ENCODE measurements at regions not wholly inside any gene's neighbourhood (a gene's known extent, or its start where the extent isn't known, plus 50 kb on each side); places are given as distances from the start of the nearest gene placed in this dataset.
A peak's percentile ranks its signal among the peaks of the same experiment; 100 is the strongest.

DNA sequence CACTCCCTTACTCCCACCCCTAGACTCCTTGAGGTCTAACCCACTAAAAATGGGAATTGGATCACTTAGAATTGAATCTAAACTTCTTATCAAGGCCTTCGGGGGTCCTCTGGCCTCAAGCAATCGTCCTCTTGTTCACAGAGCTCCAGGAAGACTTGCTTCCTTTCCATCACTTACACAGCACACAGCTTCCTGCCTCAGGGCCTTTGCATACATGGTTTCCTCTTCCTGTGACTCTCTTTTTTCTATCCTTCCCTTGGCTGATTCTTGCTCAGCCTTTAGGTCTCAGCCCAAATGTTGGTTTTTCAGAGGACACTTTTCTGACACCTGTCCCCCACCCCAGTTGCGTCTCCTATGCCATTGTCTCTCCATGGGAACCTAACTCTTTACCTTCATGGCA is 50.0 kb upstream of the ALDH1B1 start:
- no peaks in the 10 kb centered on the region for H3K36me3 Mint-ChIP-seq (ENCODE audit: low read depth)
- no peak overlapping the region for H3K4me3 Mint-ChIP-seq
- peaks cover 15% of the 10 kb centered on the region for H3K9me3 Mint-ChIP-seq
- H3K4me1 Mint-ChIP-seq, result peaks cover 54% of the 10 kb centered on the region
- peaks cover 11% of the 10 kb centered on the region for H3K27me3 Mint-ChIP-seq (ENCODE audit: low read depth)
- TF ChIP-seq, protein P1, sequence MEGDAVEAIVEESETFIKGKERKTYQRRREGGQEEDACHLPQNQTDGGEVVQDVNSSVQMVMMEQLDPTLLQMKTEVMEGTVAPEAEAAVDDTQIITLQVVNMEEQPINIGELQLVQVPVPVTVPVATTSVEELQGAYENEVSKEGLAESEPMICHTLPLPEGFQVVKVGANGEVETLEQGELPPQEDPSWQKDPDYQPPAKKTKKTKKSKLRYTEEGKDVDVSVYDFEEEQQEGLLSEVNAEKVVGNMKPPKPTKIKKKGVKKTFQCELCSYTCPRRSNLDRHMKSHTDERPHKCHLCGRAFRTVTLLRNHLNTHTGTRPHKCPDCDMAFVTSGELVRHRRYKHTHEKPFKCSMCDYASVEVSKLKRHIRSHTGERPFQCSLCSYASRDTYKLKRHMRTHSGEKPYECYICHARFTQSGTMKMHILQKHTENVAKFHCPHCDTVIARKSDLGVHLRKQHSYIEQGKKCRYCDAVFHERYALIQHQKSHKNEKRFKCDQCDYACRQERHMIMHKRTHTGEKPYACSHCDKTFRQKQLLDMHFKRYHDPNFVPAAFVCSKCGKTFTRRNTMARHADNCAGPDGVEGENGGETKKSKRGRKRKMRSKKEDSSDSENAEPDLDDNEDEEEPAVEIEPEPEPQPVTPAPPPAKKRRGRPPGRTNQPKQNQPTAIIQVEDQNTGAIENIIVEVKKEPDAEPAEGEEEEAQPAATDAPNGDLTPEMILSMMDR (IDR thresholded peaks at IDR 0.05; ENCODE audit: unreplicated experiment in 3 of 3), result no peak
- no peak overlapping the region for H3K27ac Mint-ChIP-seq

DNA sequence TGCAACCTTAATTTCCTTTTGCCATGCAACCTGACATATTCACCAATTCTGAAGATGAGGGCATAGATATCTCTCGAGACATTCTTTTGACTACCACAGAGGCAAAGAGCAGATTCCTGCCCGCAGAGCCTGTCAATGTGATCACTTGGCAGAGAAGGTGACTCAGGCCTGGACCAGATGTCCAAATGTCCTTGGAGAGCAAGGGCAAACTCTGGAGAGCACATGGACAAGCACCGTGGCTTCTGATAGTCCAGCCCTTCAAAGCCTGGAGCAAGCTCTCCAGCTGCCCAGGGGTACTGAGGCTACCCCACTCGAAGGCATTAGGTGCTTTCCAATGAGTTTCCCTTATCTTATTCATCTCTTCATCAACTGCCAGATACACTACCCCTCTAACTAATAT is 50.4 kb upstream of the ALDH1B1 start:
- Mint-ChIP-seq H3K36me3 (ENCODE audit: low read depth) (no peaks in the 10 kb centered on the region), H3K27ac (no peak overlapping the region), H3K9me3 (peaks cover 15% of the 10 kb centered on the region)

DNA sequence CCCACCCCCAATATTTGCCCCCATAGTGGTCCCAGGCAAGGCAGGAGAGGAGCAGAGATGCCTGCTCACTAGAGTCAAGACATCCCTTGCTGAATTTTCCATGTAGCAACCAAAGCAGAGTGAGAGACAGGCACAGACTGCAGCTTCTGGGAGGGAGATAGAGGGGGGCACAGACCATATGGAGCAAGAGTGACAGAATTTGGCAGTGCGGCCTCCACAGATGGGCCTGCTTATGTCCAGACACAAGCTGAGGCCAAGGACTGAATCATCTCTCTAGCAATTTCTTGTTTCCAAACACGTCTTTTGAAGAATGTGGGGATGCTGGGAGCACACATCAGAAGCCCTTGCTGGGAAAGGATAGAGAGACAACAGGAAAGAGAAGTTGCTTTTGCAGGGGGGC is 53.0 kb upstream of the ALDH1B1 start:
- Mint-ChIP-seq H3K9me3 (peaks cover 15% of the 10 kb centered on the region), H3K4me1 (peaks cover 45% of the 10 kb centered on the region), H3K27ac (peak overlapping the region in 2 of 3 experiments; percentile 25 to 72), H3K4me3 (no peak overlapping the region), H3K36me3 (ENCODE audit: low read depth) (no peaks in the 10 kb centered on the region), H3K27me3 (ENCODE audit: low read depth) (peaks cover 4% of the 10 kb centered on the region)
- TF ChIP-seq, protein P1 (IDR thresholded peaks at IDR 0.05; ENCODE audit: unreplicated experiment in 3 of 3), result no peak

More for the DNA sequence above, 50.4 kb upstream of the ALDH1B1 start:
- Mint-ChIP-seq H3K27me3 (ENCODE audit: low read depth) (peaks cover 6% of the 10 kb centered on the region), H3K4me1 (peaks cover 54% of the 10 kb centered on the region), H3K4me3 (no peak overlapping the region)
- TF ChIP-seq, protein P1 (IDR thresholded peaks at IDR 0.05; ENCODE audit: unreplicated experiment in 3 of 3), result no peak

DNA sequence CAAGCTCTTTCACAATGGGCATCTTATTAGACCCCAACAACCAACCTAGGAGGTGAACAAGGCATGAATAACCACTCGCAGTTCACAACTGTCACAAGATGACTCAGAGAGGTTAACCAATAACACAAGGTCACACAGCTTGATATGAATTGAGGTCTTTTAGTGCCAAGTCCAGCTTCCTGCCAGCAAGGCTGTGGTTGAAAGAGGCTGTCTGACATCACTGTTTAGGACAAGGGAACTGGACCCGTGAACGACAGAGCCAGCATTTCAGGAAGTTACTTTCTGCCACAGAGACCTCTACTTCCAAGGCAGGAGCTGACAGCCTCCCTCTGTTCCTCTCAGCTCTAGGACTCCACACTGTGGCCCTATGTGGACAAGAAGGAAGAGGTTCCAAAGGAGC is 53.4 kb upstream of the ALDH1B1 start:
- Mint-ChIP-seq H3K27me3 (ENCODE audit: low read depth) (peaks cover 4% of the 10 kb centered on the region), H3K4me1 (peaks cover 42% of the 10 kb centered on the region), H3K4me3 (no peak overlapping the region), H3K36me3 (ENCODE audit: low read depth) (no peaks in the 10 kb centered on the region), H3K9me3 (peaks cover 15% of the 10 kb centered on the region), H3K27ac (peak overlapping the region in 2 of 3 experiments; percentile 25 to 72)
- TF ChIP-seq, protein P1 (IDR thresholded peaks at IDR 0.05; ENCODE audit: unreplicated experiment in 3 of 3), result no peak

DNA sequence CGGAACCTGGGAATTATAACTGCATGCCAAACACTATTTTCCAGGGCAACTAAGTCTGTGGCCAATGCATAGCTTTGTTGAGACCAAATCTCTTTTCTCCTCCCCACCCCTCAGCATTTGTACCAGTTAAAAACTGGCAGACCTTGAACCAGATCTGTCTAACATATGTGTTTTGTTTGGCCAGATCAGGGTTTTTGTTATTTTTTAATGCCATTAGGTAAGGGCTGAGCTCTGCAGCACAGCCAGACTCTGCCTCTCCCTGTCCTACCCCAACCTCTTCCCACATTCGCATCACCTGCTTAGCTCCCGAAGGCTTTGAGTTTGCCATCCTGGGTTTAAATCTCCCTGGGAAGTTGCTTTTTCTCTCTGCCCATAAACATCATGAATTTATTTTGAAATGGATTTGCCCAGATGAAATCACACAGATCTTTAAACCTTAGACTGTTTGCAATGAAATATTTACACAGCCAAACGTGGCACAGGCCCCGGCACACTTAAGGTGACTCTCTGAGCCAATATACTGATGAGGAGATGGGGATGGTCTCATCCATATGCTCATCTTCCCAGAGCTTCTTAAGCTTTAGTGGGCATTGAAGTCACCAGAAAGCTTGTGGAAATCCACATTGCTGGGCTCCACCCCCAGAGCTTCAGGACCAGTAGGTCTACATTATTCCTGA is 54.0 kb upstream of the ALDH1B1 start:
- H3K9me3 Mint-ChIP-seq, result peaks cover 15% of the 10 kb centered on the region
- TF ChIP-seq, protein P1 (IDR thresholded peaks at IDR 0.05; ENCODE audit: unreplicated experiment in 3 of 3), result no peak
- no peaks in the 10 kb centered on the region for H3K36me3 Mint-ChIP-seq (ENCODE audit: low read depth)
- H3K4me1 Mint-ChIP-seq, result peaks cover 42% of the 10 kb centered on the region
- H3K4me3 Mint-ChIP-seq, result no peak overlapping the region
- H3K27ac Mint-ChIP-seq, result peak overlapping the region in 2 of 3 experiments; percentile 1 to 72
- peaks cover 4% of the 10 kb centered on the region for H3K27me3 Mint-ChIP-seq (ENCODE audit: low read depth)

DNA sequence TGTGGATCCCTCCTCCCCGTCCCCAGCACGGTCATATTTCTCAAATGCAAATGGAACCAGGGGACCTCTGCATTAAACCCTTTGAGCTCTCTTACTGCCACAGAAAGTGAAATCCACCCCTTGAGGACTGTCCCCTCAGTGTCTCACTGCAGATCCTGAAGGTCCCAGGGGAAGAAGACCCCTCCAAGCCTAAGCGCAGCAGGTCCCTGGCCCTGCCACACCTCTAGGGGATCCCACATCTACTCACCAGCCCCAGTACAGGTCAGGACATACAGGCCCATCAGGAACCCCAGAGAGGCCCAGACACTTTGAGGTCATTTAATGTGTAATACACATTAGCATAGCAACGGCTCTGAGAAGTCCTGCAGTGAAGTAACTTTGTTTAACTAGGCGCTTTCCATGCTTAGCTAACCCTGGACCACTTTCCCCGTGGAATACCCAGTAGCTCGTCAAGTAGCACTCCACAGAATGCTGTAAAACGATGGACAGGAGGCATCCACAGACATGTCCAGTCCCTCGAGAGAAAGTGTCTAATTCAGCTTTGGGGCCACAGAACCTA is 54.7 kb upstream of the ALDH1B1 start:
- H3K4me1 Mint-ChIP-seq, result peaks cover 42% of the 10 kb centered on the region
- peaks cover 14% of the 10 kb centered on the region for H3K9me3 Mint-ChIP-seq

More for the DNA sequence above, 54.7 kb upstream of the ALDH1B1 start:
- Mint-ChIP-seq H3K27me3 (ENCODE audit: low read depth) (peaks cover 4% of the 10 kb centered on the region), H3K27ac (peak overlapping the region in 2 of 3 experiments; percentile 79 to 84), H3K4me3 (no peak overlapping the region), H3K36me3 (ENCODE audit: low read depth) (no peaks in the 10 kb centered on the region)
- TF ChIP-seq, protein P1 (IDR thresholded peaks at IDR 0.05; ENCODE audit: unreplicated experiment in 3 of 3), result no peak

Data from nephron (organoid).